ENCODE measurements at regions not wholly inside any gene's neighbourhood (a gene's known extent, or its start where the extent isn't known, plus 50 kb on each side); places are given as distances from the start of the nearest gene placed in this dataset.

DNA sequence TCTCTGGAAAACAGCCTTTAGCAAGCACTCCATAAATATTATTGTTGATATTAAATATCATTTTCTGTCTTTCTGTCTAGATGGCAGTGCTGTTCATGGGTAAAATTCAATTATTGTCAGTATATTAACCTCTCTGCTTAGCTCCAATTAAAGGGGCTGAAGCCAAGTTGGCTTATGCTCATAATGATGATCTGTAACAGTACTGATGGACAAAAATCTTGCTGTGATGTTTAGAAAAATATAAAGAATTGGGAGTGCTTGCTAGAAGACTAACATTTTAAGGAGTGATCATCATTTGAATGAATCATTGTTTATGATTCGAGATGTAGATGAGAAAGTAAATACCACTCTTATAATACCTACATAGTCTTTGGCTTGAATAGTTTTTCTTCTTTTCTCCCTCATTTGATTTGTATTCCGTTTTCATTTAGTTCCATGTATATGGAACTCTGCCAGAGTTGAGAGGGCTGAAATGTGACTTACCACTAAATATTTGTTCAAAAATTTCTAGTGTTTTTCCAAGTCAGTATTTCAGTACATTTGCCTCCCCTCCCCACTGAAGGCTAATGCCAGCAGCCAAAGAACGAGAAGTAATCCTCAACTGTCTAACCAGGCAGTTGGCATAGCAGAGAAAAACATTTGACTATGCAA, 538.3 kb downstream of the CSNK1G3 start:
- ChIA-PET CTCF (no interaction called here), POLR2A (no interaction called here)
- TF ChIP-seq CTCF (IDR thresholded peaks at IDR 0.05; ENCODE audit: control extremely low read depth, extremely low read depth, low read depth, missing control alignments), result no peak
- DNase-seq (ENCODE audit: extremely low spot score), result no peak

GRCh38 chr5:124045412-124045811, 533.4 kb downstream of the CSNK1G3 start:
- DNase-seq (ENCODE audit: extremely low spot score), result no peak
- CTCF ChIA-PET, result no interaction called here
- no peak for TF ChIP-seq CTCF (IDR thresholded peaks at IDR 0.05; ENCODE audit: control extremely low read depth, extremely low read depth, low read depth, missing control alignments)
- POLR2A ChIA-PET, result no interaction called here

- ChIA-PET POLR2A (no interaction called here), CTCF (no interaction called here)
- TF ChIP-seq CTCF (IDR thresholded peaks at IDR 0.05; ENCODE audit: control extremely low read depth, extremely low read depth, low read depth, missing control alignments), result no peak
- no peak for DNase-seq (ENCODE audit: extremely low spot score)
Measured at GRCh38 chr5:124044613-124045012, 532.6 kb downstream of the CSNK1G3 start.

GRCh38 chr5:124043456-124043855, 531.5 kb downstream of the CSNK1G3 start:
- ChIA-PET POLR2A (no interaction called here), CTCF (interaction anchor here (2.6 kb wide), 1 partner anchor 9 kb away, joined by 10 read pairs; no protein-coding TSS in a partner anchor)
- DNase-seq (ENCODE audit: extremely low spot score), result no peak
- no peak for TF ChIP-seq CTCF (IDR thresholded peaks at IDR 0.05; ENCODE audit: control extremely low read depth, extremely low read depth, low read depth, missing control alignments)

GRCh38 chr5:124040799-124041198, 528.8 kb downstream of the CSNK1G3 start:
- DNase-seq (ENCODE audit: extremely low spot score), result no peak
- no peak for TF ChIP-seq CTCF (IDR thresholded peaks at IDR 0.05; ENCODE audit: control extremely low read depth, extremely low read depth, low read depth, missing control alignments)
- ChIA-PET CTCF (no interaction called here), POLR2A (no interaction called here)

DNA sequence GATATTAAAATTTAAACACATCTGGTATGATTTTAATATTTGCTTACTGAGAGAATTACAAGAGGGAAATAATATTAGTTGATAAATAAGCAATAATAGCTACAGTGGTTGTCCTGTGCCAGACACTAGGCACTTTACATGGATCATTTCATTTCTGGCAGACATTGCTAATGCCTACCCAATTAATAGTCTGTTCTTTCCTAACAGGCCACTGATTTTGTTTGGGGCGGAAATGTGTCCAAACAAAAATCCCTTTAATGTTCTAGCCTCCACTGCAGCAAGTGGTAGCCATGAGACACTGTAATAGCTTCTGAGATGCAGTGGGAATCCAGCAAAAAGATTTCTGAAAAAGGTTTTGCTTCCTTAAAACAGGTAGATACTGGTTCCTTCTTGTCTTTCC, 527.4 kb downstream of the CSNK1G3 start:
- TF ChIP-seq CTCF (IDR thresholded peaks at IDR 0.05; ENCODE audit: control extremely low read depth, extremely low read depth, low read depth, missing control alignments), result no peak
- CTCF ChIA-PET, result no interaction called here
- POLR2A ChIA-PET, result no interaction called here

More for the DNA sequence above, 527.4 kb downstream of the CSNK1G3 start:
- DNase-seq (ENCODE audit: extremely low spot score), result no peak
